ENCODE measurements at regions not wholly inside any gene's neighbourhood (a gene's known extent, or its start where the extent isn't known, plus 50 kb on each side); places are given as distances from the start of the nearest gene placed in this dataset.

- TF ChIP-seq PBX3 (IDR thresholded peaks at IDR 0.05) = no peak
- TF ChIP-seq MAZ (IDR thresholded peaks at IDR 0.05; ENCODE audit: borderline replicate concordance, low read depth, low read length) = no peak
- TF ChIP-seq ELK1 (IDR thresholded peaks at IDR 0.05; ENCODE audit: low read depth, low read length) = no peak
- no peak for TF ChIP-seq CTCF (IDR thresholded peaks at IDR 0.05)
Measured at GRCh38 chr5:110109667-110110066, 419.9 kb downstream of the MAN2A1 start.
